ENCODE measurements at regions not wholly inside any gene's neighbourhood (a gene's known extent, or its start where the extent isn't known, plus 50 kb on each side); places are given as distances from the start of the nearest gene placed in this dataset.

- Histone ChIP-seq H3K36me3 (replicated peaks; ENCODE audit: control insufficient read depth, insufficient read depth, low read length) (no peaks in the 10 kb centered on the region), H3K27me3 (ENCODE audit: control insufficient read depth, insufficient read depth, low read length) (no peaks in the 10 kb centered on the region), H3K4me3 (ENCODE audit: insufficient read depth, low read depth, low read length) (no peak overlapping the region)
- no peak for DNase-seq
These were observed 240.2 kb upstream of the PIK3C3 start for GRCh38 chr18:41714872-41715271.

- Histone ChIP-seq H3K27me3 (ENCODE audit: control insufficient read depth, insufficient read depth, low read length) (no peaks in the 10 kb centered on the region), H3K4me3 (ENCODE audit: insufficient read depth, low read depth, low read length) (no peak overlapping the region), H3K36me3 (replicated peaks; ENCODE audit: control insufficient read depth, insufficient read depth, low read length) (no peaks in the 10 kb centered on the region)
- no peak for DNase-seq
These were observed 240.8 kb upstream of the PIK3C3 start for GRCh38 chr18:41713969-41714825.

- Histone ChIP-seq H3K4me3 (ENCODE audit: insufficient read depth, low read depth, low read length) (no peak overlapping the region), H3K36me3 (replicated peaks; ENCODE audit: control insufficient read depth, insufficient read depth, low read length) (no peaks in the 10 kb centered on the region), H3K27me3 (ENCODE audit: control insufficient read depth, insufficient read depth, low read length) (no peaks in the 10 kb centered on the region)
- no peak for DNase-seq
These were observed 248.7 kb upstream of the PIK3C3 start for GRCh38 chr18:41706301-41706700.

- no peak overlapping the region for H3K4me3 ChIP-seq (ENCODE audit: insufficient read depth, low read depth, low read length)
- no peak for DNase-seq
- H3K36me3 ChIP-seq (replicated peaks; ENCODE audit: control insufficient read depth, insufficient read depth, low read length): no peaks in the 10 kb centered on the region
- H3K27me3 ChIP-seq (ENCODE audit: control insufficient read depth, insufficient read depth, low read length): no peaks in the 10 kb centered on the region
These were observed 251.1 kb upstream of the PIK3C3 start for GRCh38 chr18:41703744-41704530.

GRCh38 chr18:41700416-41700815 lies 254.6 kb upstream of the PIK3C3 start:
- Histone ChIP-seq H3K27me3 (ENCODE audit: control insufficient read depth, insufficient read depth, low read length) (no peaks in the 10 kb centered on the region), H3K36me3 (replicated peaks; ENCODE audit: control insufficient read depth, insufficient read depth, low read length) (no peaks in the 10 kb centered on the region), H3K4me3 (ENCODE audit: insufficient read depth, low read depth, low read length) (no peak overlapping the region)
- no peak for DNase-seq

GRCh38 chr18:41695441-41695840 lies 259.6 kb upstream of the PIK3C3 start:
- H3K36me3 ChIP-seq (replicated peaks; ENCODE audit: control insufficient read depth, insufficient read depth, low read length): no peaks in the 10 kb centered on the region
- no peak overlapping the region for H3K4me3 ChIP-seq (ENCODE audit: insufficient read depth, low read depth, low read length)
- no peaks in the 10 kb centered on the region for H3K27me3 ChIP-seq (ENCODE audit: control insufficient read depth, insufficient read depth, low read length)
- DNase-seq: no peak

DNA sequence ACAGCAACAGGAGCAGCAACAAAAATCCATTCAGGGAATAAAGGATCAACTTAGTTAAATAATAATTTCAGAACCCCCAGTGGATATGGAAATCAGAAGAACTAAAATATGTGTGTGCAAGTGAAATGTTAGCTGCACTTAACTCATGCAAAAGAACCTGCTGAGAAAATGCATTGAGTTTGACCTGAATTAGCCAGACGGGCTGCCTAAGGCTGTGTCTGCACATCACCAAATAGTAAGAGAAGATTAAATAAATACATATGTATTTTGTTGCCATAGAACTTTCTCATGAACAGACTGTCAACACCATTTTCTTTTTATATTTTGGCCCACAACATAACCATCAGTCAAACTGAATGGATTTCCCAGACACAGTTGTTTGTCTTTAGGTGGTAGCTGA lies 262.0 kb upstream of the PIK3C3 start:
- DNase-seq: no peak
- H3K4me3 ChIP-seq (ENCODE audit: insufficient read depth, low read depth, low read length): no peak overlapping the region
- H3K27me3 ChIP-seq (ENCODE audit: control insufficient read depth, insufficient read depth, low read length): no peaks in the 10 kb centered on the region
- no peaks in the 10 kb centered on the region for H3K36me3 ChIP-seq (replicated peaks; ENCODE audit: control insufficient read depth, insufficient read depth, low read length)

GRCh38 chr18:41690332-41691127 lies 264.5 kb upstream of the PIK3C3 start:
- Histone ChIP-seq H3K27me3 (ENCODE audit: control insufficient read depth, insufficient read depth, low read length) (no peaks in the 10 kb centered on the region), H3K36me3 (replicated peaks; ENCODE audit: control insufficient read depth, insufficient read depth, low read length) (no peaks in the 10 kb centered on the region), H3K4me3 (ENCODE audit: insufficient read depth, low read depth, low read length) (no peak overlapping the region)
- no peak for DNase-seq

DNA sequence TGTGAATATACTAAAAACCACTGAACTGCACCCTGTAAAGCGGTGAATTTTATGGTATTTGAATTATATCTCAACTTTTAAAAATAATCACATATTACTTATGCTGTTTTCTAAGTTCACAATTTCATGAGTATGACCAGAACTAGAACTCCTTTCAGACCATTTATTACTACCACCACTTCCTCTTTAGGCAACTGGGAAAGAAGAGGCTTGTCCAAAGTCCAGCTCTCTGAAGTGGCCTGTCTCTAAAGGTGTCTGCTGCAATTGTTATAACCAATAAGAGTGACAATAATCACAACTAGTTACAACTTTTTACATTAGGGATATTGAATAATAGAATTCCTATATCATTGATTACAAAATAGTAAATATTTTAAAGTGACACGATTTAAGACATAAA lies 267.9 kb upstream of the PIK3C3 start:
- Histone ChIP-seq H3K4me3 (ENCODE audit: insufficient read depth, low read depth, low read length) (no peak overlapping the region), H3K27me3 (ENCODE audit: control insufficient read depth, insufficient read depth, low read length) (no peaks in the 10 kb centered on the region), H3K36me3 (replicated peaks; ENCODE audit: control insufficient read depth, insufficient read depth, low read length) (no peaks in the 10 kb centered on the region)
- no peak for DNase-seq

GRCh38 chr18:41681138-41681880 lies 273.7 kb upstream of the PIK3C3 start:
- H3K4me3 ChIP-seq (ENCODE audit: insufficient read depth, low read depth, low read length): no peak overlapping the region
- no peaks in the 10 kb centered on the region for H3K36me3 ChIP-seq (replicated peaks; ENCODE audit: control insufficient read depth, insufficient read depth, low read length)
- no peak for DNase-seq
- H3K27me3 ChIP-seq (ENCODE audit: control insufficient read depth, insufficient read depth, low read length): no peaks in the 10 kb centered on the region

DNA sequence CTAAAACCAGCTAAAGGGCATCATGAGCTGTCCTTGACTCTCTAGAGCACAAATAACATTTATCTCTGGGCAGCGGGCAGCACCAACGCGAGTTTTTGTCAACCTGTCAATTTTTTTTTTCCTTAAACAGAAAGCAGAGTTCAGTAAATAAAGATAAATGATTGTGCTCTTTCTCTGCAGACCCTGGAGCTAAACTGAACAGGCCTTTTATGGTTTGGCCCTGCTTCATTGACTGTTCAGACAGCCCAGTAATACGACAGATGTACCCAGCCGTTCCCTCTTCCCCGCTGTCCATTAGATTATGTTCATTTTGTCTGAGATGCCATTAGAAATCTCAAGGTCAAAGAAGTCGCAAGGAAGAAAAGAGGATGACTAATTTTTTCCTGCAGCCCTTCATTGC lies 280.5 kb upstream of the PIK3C3 start:
- Histone ChIP-seq H3K27me3 (ENCODE audit: control insufficient read depth, insufficient read depth, low read length) (no peaks in the 10 kb centered on the region), H3K4me3 (ENCODE audit: insufficient read depth, low read depth, low read length) (no peak overlapping the region), H3K36me3 (replicated peaks; ENCODE audit: control insufficient read depth, insufficient read depth, low read length) (no peaks in the 10 kb centered on the region)
- no peak for DNase-seq

DNA sequence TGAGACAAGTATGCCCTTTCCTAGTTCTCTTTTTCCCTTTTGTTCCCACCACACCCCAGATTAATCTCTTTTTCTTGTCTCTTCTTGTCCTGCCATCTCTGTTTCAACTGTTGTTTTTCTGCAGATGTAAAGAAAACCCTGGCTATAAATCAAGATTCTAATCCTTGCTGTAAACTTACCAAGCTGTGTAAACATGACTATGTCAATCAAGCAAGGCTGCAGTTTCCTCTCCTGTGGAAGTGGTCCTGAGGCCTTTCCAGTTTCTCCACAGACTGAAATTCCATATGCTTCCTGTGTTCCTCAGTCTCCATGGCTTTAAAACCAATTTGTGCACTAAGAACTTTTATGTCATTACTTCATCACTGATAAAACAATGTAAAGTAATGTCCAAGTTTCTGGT lies 288.8 kb upstream of the PIK3C3 start:
- no peaks in the 10 kb centered on the region for H3K36me3 ChIP-seq (replicated peaks; ENCODE audit: control insufficient read depth, insufficient read depth, low read length)
- no peak for DNase-seq
- no peak overlapping the region for H3K4me3 ChIP-seq (ENCODE audit: insufficient read depth, low read depth, low read length)
- no peaks in the 10 kb centered on the region for H3K27me3 ChIP-seq (ENCODE audit: control insufficient read depth, insufficient read depth, low read length)

DNA sequence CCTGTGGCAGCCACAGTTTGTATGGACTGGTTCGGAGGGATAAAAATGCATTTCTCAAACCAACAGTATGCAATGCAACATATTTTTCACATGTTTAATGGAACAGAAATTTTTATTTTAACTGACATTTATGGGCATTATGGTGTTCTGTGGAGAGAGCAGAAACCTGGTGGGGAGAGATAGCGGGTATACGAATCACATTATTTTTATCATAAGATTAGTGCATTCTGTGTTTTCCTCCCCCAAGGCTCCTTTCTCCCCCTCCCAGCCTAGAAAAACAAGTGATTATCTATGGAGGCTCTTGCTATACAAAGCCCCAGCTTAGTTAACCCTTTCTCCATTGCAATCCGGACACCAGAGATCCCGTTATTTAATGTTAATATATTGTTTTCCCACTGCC lies 289.8 kb upstream of the PIK3C3 start:
- no peak for DNase-seq
- Histone ChIP-seq H3K4me3 (ENCODE audit: insufficient read depth, low read depth, low read length) (no peak overlapping the region), H3K36me3 (replicated peaks; ENCODE audit: control insufficient read depth, insufficient read depth, low read length) (no peaks in the 10 kb centered on the region), H3K27me3 (ENCODE audit: control insufficient read depth, insufficient read depth, low read length) (no peaks in the 10 kb centered on the region)

DNA sequence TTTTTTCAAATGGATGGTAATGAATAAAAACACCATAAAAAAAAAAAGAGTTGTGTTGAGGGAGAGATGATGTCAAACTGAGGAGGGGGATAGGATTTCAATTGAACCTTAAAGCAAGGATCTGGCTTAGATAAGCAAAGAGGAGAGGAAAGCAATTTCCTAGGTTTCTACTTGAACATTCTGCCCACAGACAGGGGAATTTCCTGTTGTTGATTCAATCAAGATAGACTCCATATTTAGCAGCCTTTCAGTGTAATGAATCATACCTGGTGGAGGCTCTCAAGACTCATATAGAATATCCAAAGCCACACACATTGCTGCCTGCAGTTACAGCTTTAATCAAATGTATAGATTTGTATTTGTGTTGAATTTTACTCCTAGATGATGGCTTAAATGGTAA lies 294.4 kb upstream of the PIK3C3 start:
- no peak overlapping the region for H3K4me3 ChIP-seq (ENCODE audit: insufficient read depth, low read depth, low read length)
- H3K36me3 ChIP-seq (replicated peaks; ENCODE audit: control insufficient read depth, insufficient read depth, low read length): no peaks in the 10 kb centered on the region
- H3K27me3 ChIP-seq (ENCODE audit: control insufficient read depth, insufficient read depth, low read length): no peaks in the 10 kb centered on the region
- DNase-seq: no peak
